CD14-positive monocyte (primary cell): ENCODE measurements at regions not wholly inside any gene's neighbourhood (a gene's known extent, or its start where the extent isn't known, plus 50 kb on each side); places are given as distances from the start of the nearest gene placed in this dataset.

Source experiments
- DNase-seq, 3 donors: peaks; one replicate each; pipeline ENCODE4 v3.0.0-alpha.2; 2011 to 2022
- H2AFZ ChIP-seq: 2 replicates; pipeline ENCODE4 v1.6.0; 2012; ENCODE audit warnings: mild to moderate bottlenecking, low read depth, low read length, inconsistent platforms; ENCODE audit not compliant: insufficient read depth, poor library complexity, severe bottlenecking
- H3K27ac ChIP-seq, 2 donors: 1 replicate in 1 of 2; 2 replicates in 1 of 2; pipeline ENCODE4 v1.5.1; 2012 to 2013; ENCODE audit warnings: low read length in 2 of 2, control low read depth in 1 of 2, inconsistent platforms in 1 of 2, low read depth in 1 of 2, mild to moderate bottlenecking in 1 of 2
- H3K27me3 ChIP-seq, 2 donors: one replicate each; pipeline versions ENCODE4 v1.6.0 to v1.6.1; 2011 to 2013; ENCODE audit warnings: low read length in 2 of 2; ENCODE audit not compliant: control insufficient read depth in 2 of 2, insufficient read depth in 2 of 2
- H3K36me3 ChIP-seq, 2 donors: replicated peaks in 1 of 2; 1 replicate in 1 of 2; 2 replicates in 1 of 2; pipeline versions ENCODE4 v1.5.1 to v1.6.1; 2012 to 2013; ENCODE audit warnings: low read length in 2 of 2, control low read depth in 1 of 2, inconsistent platforms in 1 of 2, mild to moderate bottlenecking in 1 of 2; ENCODE audit not compliant: insufficient read depth in 2 of 2, control insufficient read depth in 1 of 2
- H3K4me1 ChIP-seq, 2 donors: 1 replicate in 1 of 2; 2 replicates in 1 of 2; pipeline versions ENCODE4 v1.5.1 to v1.6.1; 2012 to 2013; ENCODE audit warnings: low read length in 2 of 2, control low read depth in 1 of 2, inconsistent platforms in 1 of 2, mild to moderate bottlenecking in 1 of 2, moderate library complexity in 1 of 2; ENCODE audit not compliant: insufficient read depth in 2 of 2, control insufficient read depth in 1 of 2
- H3K4me2 ChIP-seq: replicated peaks from 2 replicates; pipeline ENCODE3; 2012; ENCODE audit warnings: low read length, moderate library complexity, mild to moderate bottlenecking; ENCODE audit not compliant: poor library complexity, severe bottlenecking; ENCODE audit errors: extremely low read depth
- H3K4me3 ChIP-seq, 3 experiments: fragments of 200-600 bp in 1 of 3; sonication (generic) in 1 of 3; replicated peaks in 1 of 3; 1 replicate in 2 of 3; 2 replicates in 1 of 3; pipeline ENCODE4 v1.5.1; 2011 to 2013; ENCODE audit warnings: low read length in 3 of 3, mild to moderate bottlenecking in 3 of 3, control low read depth in 2 of 3, low read depth in 2 of 3, inconsistent platforms in 1 of 3, moderate library complexity in 1 of 3
- H3K79me2 ChIP-seq: 2 replicates; pipeline ENCODE4 v1.6.0; 2012; ENCODE audit warnings: mild to moderate bottlenecking, control low read depth, inconsistent platforms, low read length, moderate library complexity; ENCODE audit not compliant: insufficient read depth
- H3K9ac ChIP-seq: 2 replicates; pipeline ENCODE4 v1.6.0; 2017; ENCODE audit warnings: low read length, mild to moderate bottlenecking; ENCODE audit not compliant: insufficient read depth, poor library complexity, severe bottlenecking
- H3K9me3 ChIP-seq, 2 donors: replicated peaks in 1 of 2; 1 replicate in 1 of 2; 2 replicates in 1 of 2; pipeline versions ENCODE4 v1.5.1 to v1.6.1; 2012 to 2013; ENCODE audit warnings: low read length in 2 of 2, control low read depth in 1 of 2; ENCODE audit not compliant: control insufficient read depth in 1 of 2, insufficient read depth in 1 of 2
- H4K20me1 ChIP-seq: 2 replicates; pipeline ENCODE4 v1.6.0; 2012; ENCODE audit warnings: mild to moderate bottlenecking, low read length, control low read depth, moderate library complexity; ENCODE audit not compliant: insufficient read depth
- H3K27ac Mint-ChIP-seq, 7 donors: one replicate each; pipeline ENCODE4 v1.8.0; 2020; ENCODE audit warnings: mild to moderate bottlenecking in 7 of 7, mixed read lengths in 7 of 7, moderate library complexity in 6 of 7, inconsistent platforms in 2 of 7
- H3K27me3 Mint-ChIP-seq, 3 donors: one replicate each; pipeline ENCODE4 v1.8.0; 2021 to 2022; ENCODE audit warnings: low read depth in 3 of 3, mild to moderate bottlenecking in 3 of 3, mixed read lengths in 3 of 3, moderate library complexity in 3 of 3, inconsistent platforms in 1 of 3
- H3K36me3 Mint-ChIP-seq, 2 donors: one replicate each; pipeline ENCODE4 v1.8.0; 2020; ENCODE audit warnings: mixed read lengths in 2 of 2, inconsistent platforms in 1 of 2, mild to moderate bottlenecking in 1 of 2
- H3K4me1 Mint-ChIP-seq: one replicate; pipeline ENCODE4 v1.8.0; 2020; ENCODE audit warnings: mild to moderate bottlenecking, mixed read lengths
- H3K4me3 Mint-ChIP-seq, 2 donors: one replicate each; pipeline ENCODE4 v1.8.0; 2020; ENCODE audit warnings: mild to moderate bottlenecking in 2 of 2, mixed read lengths in 2 of 2, moderate library complexity in 1 of 2
- H3K9me3 Mint-ChIP-seq, 7 donors: one replicate each; pipeline ENCODE4 v1.8.0; 2020 to 2022; ENCODE audit warnings: mixed read lengths in 7 of 7, mild to moderate bottlenecking in 6 of 7, moderate library complexity in 6 of 7, inconsistent platforms in 2 of 7
- WGBS: methylation state at CpG from one replicate; pipeline ENCODE4 v1.1.5; 2013; ENCODE audit warnings: missing lambda C conversion rate; ENCODE audit not compliant: insufficient coverage; 5-methylcytosine and 5-hydroxymethylcytosine counted together
- intact Hi-C, 2 donors: fragments of 100-400 bp; cut with micrococcal nuclease; formaldehyde crosslinking; loops; one replicate each; pipeline versions ENCODE4 v1.15.0 to v1.15.1; 2023
- TF ChIP-seq, protein P1 (sequence below): fragments of 200-600 bp; IDR thresholded peaks from one replicate; pipeline ENCODE4 v1.8.0; 2022; ENCODE audit warnings: antibody characterized with exemption, mild to moderate bottlenecking

DNA sequence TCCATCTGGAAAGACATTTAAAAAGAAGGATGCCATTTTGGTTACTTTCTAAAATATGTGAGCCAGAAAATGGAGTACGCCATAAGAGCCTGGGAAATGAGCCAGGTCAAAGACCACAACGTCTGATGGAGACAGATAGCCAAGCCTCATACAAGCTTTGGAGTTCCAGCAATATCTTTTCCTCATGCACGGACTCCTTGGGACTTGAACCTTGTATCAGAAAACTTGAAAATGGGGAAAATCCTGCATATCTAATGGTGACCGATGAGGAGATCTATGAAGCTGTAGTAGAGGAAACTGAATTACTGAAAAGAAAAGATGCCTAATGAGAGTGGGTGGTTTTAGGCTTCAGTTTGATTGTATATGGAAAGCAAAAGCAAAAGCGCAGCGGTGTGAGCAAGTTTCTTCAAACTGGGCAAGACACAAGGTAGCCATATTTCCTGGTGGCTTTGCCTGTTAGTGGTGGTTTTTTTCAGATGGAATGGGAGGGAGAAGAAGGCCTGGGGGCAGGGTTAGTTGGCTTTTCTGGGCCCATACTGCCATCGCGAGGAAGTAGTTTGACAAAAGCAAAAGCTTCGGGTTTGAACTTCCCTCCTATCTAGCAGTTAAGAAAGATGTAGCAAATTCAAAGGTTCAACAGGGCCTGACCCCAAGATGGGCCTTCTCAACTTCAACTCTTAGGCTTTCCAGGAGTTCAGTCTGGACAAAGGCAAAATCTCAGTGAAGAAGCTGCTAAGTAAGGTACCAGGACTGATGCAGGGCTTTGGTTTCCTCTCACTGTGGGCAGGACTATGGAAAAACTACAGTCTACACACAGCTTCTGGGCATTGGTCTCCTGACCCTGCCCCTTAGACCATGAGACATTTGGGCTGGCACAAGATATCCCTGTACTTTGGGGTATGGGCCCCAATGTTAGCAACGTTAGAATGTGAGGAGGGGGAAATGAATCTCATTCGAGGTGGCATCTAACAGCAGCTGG is 210.0 kb upstream of the STK26 start:
- WGBS: 0% methylated on average over 2 of the region's 11 CpGs
- TF ChIP-seq, protein P1, sequence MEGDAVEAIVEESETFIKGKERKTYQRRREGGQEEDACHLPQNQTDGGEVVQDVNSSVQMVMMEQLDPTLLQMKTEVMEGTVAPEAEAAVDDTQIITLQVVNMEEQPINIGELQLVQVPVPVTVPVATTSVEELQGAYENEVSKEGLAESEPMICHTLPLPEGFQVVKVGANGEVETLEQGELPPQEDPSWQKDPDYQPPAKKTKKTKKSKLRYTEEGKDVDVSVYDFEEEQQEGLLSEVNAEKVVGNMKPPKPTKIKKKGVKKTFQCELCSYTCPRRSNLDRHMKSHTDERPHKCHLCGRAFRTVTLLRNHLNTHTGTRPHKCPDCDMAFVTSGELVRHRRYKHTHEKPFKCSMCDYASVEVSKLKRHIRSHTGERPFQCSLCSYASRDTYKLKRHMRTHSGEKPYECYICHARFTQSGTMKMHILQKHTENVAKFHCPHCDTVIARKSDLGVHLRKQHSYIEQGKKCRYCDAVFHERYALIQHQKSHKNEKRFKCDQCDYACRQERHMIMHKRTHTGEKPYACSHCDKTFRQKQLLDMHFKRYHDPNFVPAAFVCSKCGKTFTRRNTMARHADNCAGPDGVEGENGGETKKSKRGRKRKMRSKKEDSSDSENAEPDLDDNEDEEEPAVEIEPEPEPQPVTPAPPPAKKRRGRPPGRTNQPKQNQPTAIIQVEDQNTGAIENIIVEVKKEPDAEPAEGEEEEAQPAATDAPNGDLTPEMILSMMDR: peak; percentile 65
- intact Hi-C loops: no loop called here
- no peaks in the 10 kb centered on the region for H3K36me3 Mint-ChIP-seq
- H3K27me3 Mint-ChIP-seq: peaks cover 0 to 19% (median 0%) of the 10 kb centered on the region in 3 donors
- peak overlapping the region; percentile 89 to 96 (median 94) for H3K27ac Mint-ChIP-seq
- H3K4me1 Mint-ChIP-seq: peaks cover 15% of the 10 kb centered on the region
- peak overlapping the region; percentile 59 to 95 for H3K27ac ChIP-seq
- no peaks in the 10 kb centered on the region for H3K9me3 Mint-ChIP-seq
- H3K4me1 ChIP-seq: peaks cover 16 to 35% of the 10 kb centered on the region in 2 donors
- H2AFZ ChIP-seq: peak overlapping the region; percentile 91
- no peaks in the 10 kb centered on the region for H3K9me3 ChIP-seq
- peaks cover 0 to 2% of the 10 kb centered on the region in 2 donors for H3K27me3 ChIP-seq
- H3K9ac ChIP-seq: peak overlapping the region; percentile 78
- H3K4me2 ChIP-seq: peak overlapping the region; percentile 89
- H3K36me3 ChIP-seq: no peaks in the 10 kb centered on the region
- peak overlapping the region; percentile 65 to 99 (median 95) for H3K4me3 ChIP-seq
- no peaks in the 10 kb centered on the region for H4K20me1 ChIP-seq
- H3K4me3 Mint-ChIP-seq: peak overlapping the region; percentile 78 to 91
- H3K79me2 ChIP-seq: no peaks in the 10 kb centered on the region
- peak; percentile 84 to 93 (median 85) for DNase-seq

DNA sequence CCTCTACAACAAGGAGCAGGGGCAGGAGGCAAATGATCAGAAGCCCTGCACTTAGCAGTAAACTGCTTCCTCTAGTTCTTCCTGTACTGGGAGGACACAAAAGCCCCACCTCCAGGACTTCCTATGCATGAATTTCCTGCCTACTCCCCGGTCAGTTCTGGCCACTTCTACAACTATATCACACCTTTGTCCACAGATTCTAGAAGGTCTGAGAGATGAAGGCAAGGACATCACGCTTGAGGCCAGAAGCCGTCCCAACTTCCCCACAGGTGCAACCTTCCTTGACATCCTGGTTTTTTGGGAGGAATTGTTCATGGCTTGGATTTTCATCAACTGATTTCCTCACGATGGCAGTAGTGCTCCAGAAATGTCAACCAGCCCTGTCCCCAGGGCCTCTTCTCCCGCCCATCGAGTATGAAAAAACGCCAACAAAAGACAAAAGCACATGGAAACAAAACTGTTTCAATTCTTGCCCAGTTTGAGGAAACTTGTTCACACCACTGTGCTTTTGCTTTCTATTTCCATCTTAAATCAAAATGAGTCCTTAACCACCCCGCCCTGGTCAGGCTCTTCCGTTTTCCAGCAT is 206.5 kb upstream of the STK26 start:
- Histone ChIP-seq H3K27me3 (no peaks in the 10 kb centered on the region), H3K4me2 (peak overlapping the region; percentile 88), H3K9me3 (no peaks in the 10 kb centered on the region), H3K36me3 (no peaks in the 10 kb centered on the region), H3K4me1 (peaks cover 22 to 45% of the 10 kb centered on the region in 2 donors), H3K27ac (peak overlapping the region; percentile 0 to 80), H3K9ac (no peak overlapping the region), H2AFZ (peak overlapping the region; percentile 47), H4K20me1 (no peaks in the 10 kb centered on the region), H3K79me2 (no peaks in the 10 kb centered on the region), H3K4me3 (peak overlapping the region; percentile 31 to 74 (median 74))
- Mint-ChIP-seq H3K4me1 (peaks cover 22% of the 10 kb centered on the region), H3K36me3 (no peaks in the 10 kb centered on the region), H3K9me3 (no peaks in the 10 kb centered on the region), H3K27ac (peak overlapping the region; percentile 85 to 95 (median 93)), H3K4me3 (peak overlapping the region; percentile 75 to 88), H3K27me3 (peaks cover 0 to 2% (median 0%) of the 10 kb centered on the region in 3 donors)
- WGBS: 0% methylated on average over 5 of the region's 9 CpGs
- intact Hi-C loops: no loop called here
- TF ChIP-seq, protein P1: peak; percentile 70
- DNase-seq: peak; percentile 86 to 94 (median 87)
